WTC11 (cell line): ENCODE measurements at regions not wholly inside any gene's neighbourhood (a gene's known extent, or its start where the extent isn't known, plus 50 kb on each side); places are given as distances from the start of the nearest gene placed in this dataset.

Experiments
- ATAC-seq: fragments of 200-7000 bp; cut with Tn5 transposase; 2 replicates; pipeline ENCODE4 v1.10.0; 2021; ENCODE audit warnings: mild to moderate bottlenecking, moderate library complexity
- CTCF ChIA-PET: fragments of 300-600 bp; sonication (Branson Sonifier 250); formaldehyde crosslinking; loops from one replicate; lab custom pipeline; 2021; ENCODE audit warnings: antibody characterized with exemption; lab: Charles Lee
- POLR2A ChIA-PET: fragments of 350-600 bp; sonication (Branson Sonifier 250); formaldehyde crosslinking; loops from one replicate; lab custom pipeline; 2021; ENCODE audit warnings: antibody characterized with exemption; lab: Charles Lee
- DNase-seq: peaks from one replicate; pipeline ENCODE4 v3.0.0; 2021; ENCODE audit warnings: low spot score
- H3K27ac Mint-ChIP-seq: 2 replicates; pipeline ENCODE4 v1.8.0; 2021; ENCODE audit warnings: mixed read lengths
- H3K27me3 Mint-ChIP-seq: 2 replicates; pipeline ENCODE4 v1.8.0; 2021; ENCODE audit warnings: low read depth, mild to moderate bottlenecking, moderate library complexity, mixed read lengths
- H3K36me3 Mint-ChIP-seq: 2 replicates; pipeline ENCODE4 v1.8.0; 2021; ENCODE audit warnings: mixed read lengths
- H3K4me1 Mint-ChIP-seq: 2 replicates; pipeline ENCODE4 v1.8.0; 2022; ENCODE audit warnings: mixed read lengths
- H3K4me3 Mint-ChIP-seq: 2 replicates; pipeline ENCODE4 v1.8.0; 2021; ENCODE audit warnings: mild to moderate bottlenecking, moderate library complexity, mixed read lengths
- H3K9me3 Mint-ChIP-seq: 2 replicates; pipeline ENCODE4 v1.8.0; 2021; ENCODE audit warnings: mixed read lengths
- CTCF ChIP-seq: fragments of 200-600 bp; IDR thresholded peaks from 2 replicates; pipeline ENCODE4 v1.8.0; 2022; ENCODE audit warnings: antibody characterized with exemption
- E2F4 ChIP-seq: sonication (generic); formaldehyde crosslinking; IDR thresholded peaks from 2 replicates; pipeline ENCODE4 v1.8.1; 2022; ENCODE audit warnings: low read depth, mild to moderate bottlenecking, moderate library complexity, missing genetic modification reagents, borderline replicate concordance
- ERG ChIP-seq: fragments of 250-450 bp; sonication (Bioruptor Pico); IDR thresholded peaks from 2 replicates; pipeline ENCODE4 v1.8.0; 2021; ENCODE audit warnings: mild to moderate bottlenecking
- JUN ChIP-seq: sonication (generic); formaldehyde crosslinking; IDR thresholded peaks from 2 replicates; pipeline ENCODE4 v1.8.0; 2023; ENCODE audit warnings: mild to moderate bottlenecking, missing genetic modification reagents
- KAT7 ChIP-seq: sonication (generic); formaldehyde crosslinking; IDR thresholded peaks from 2 replicates; pipeline ENCODE4 v1.8.1; 2023; ENCODE audit warnings: missing genetic modification reagents, mild to moderate bottlenecking, borderline replicate concordance
- MYBL2 ChIP-seq: sonication (generic); formaldehyde crosslinking; IDR thresholded peaks from 2 replicates; pipeline ENCODE4 v1.8.1; 2023; ENCODE audit warnings: mild to moderate bottlenecking, moderate library complexity, missing genetic modification reagents
- ZMAT4 ChIP-seq: fragments of 250-450 bp; sonication (Bioruptor Pico); IDR thresholded peaks from 2 replicates; pipeline ENCODE4 v1.9.0; 2021; ENCODE audit warnings: mild to moderate bottlenecking
- ZNF532 ChIP-seq: fragments of 250-450 bp; sonication (Bioruptor Pico); IDR thresholded peaks from 2 replicates; pipeline ENCODE4 v1.9.0; 2021; ENCODE audit warnings: mild to moderate bottlenecking, borderline replicate concordance
- TF ChIP-seq, protein P1 (sequence below): sonication (generic); formaldehyde crosslinking; IDR thresholded peaks from 2 replicates; pipeline ENCODE4 v1.8.1; 2023; ENCODE audit warnings: mild to moderate bottlenecking, missing genetic modification reagents, borderline replicate concordance
- TF ChIP-seq, protein P2 (sequence below): sonication (generic); formaldehyde crosslinking; IDR thresholded peaks from 2 replicates; pipeline ENCODE4 v1.8.0; 2022; ENCODE audit warnings: mild to moderate bottlenecking, missing genetic modification reagents
- TF ChIP-seq, protein P3 (sequence below): sonication (generic); formaldehyde crosslinking; IDR thresholded peaks from 2 replicates; pipeline ENCODE4 v1.8.0; 2022; ENCODE audit warnings: mild to moderate bottlenecking, missing genetic modification reagents

GRCh38 chr2:16084274-16084673 lies 143.9 kb downstream of the MYCN start:
- H3K4me3 Mint-ChIP-seq = no peak overlapping the region
- H3K36me3 Mint-ChIP-seq = no peaks in the 10 kb centered on the region
- no peak for DNase-seq
- H3K4me1 Mint-ChIP-seq = peaks cover 37% of the 10 kb centered on the region
- ChIA-PET CTCF (no interaction called here), POLR2A (interaction anchor here (1.0 kb wide), 1 partner anchor 10 kb away, joined by 3 read pairs; no protein-coding TSS in a partner anchor)
- no peak overlapping the region; the same call in 1 of the 2 replicates for H3K27ac Mint-ChIP-seq
- H3K27me3 Mint-ChIP-seq = no peaks in the 10 kb centered on the region; the same call in 1 of the 2 replicates
- no peak for ATAC-seq
- no peaks in the 10 kb centered on the region for H3K9me3 Mint-ChIP-seq
- TF ChIP-seq KAT7 (CRISPR knock-in tag) = no peak
- TF ChIP-seq JUN (CRISPR knock-in tag) = no peak
- TF ChIP-seq, protein P1, sequence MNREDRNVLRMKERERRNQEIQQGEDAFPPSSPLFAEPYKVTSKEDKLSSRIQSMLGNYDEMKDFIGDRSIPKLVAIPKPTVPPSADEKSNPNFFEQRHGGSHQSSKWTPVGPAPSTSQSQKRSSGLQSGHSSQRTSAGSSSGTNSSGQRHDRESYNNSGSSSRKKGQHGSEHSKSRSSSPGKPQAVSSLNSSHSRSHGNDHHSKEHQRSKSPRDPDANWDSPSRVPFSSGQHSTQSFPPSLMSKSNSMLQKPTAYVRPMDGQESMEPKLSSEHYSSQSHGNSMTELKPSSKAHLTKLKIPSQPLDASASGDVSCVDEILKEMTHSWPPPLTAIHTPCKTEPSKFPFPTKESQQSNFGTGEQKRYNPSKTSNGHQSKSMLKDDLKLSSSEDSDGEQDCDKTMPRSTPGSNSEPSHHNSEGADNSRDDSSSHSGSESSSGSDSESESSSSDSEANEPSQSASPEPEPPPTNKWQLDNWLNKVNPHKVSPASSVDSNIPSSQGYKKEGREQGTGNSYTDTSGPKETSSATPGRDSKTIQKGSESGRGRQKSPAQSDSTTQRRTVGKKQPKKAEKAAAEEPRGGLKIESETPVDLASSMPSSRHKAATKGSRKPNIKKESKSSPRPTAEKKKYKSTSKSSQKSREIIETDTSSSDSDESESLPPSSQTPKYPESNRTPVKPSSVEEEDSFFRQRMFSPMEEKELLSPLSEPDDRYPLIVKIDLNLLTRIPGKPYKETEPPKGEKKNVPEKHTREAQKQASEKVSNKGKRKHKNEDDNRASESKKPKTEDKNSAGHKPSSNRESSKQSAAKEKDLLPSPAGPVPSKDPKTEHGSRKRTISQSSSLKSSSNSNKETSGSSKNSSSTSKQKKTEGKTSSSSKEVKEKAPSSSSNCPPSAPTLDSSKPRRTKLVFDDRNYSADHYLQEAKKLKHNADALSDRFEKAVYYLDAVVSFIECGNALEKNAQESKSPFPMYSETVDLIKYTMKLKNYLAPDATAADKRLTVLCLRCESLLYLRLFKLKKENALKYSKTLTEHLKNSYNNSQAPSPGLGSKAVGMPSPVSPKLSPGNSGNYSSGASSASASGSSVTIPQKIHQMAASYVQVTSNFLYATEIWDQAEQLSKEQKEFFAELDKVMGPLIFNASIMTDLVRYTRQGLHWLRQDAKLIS (CRISPR knock-in tag) = no peak
- TF ChIP-seq, protein P2, sequence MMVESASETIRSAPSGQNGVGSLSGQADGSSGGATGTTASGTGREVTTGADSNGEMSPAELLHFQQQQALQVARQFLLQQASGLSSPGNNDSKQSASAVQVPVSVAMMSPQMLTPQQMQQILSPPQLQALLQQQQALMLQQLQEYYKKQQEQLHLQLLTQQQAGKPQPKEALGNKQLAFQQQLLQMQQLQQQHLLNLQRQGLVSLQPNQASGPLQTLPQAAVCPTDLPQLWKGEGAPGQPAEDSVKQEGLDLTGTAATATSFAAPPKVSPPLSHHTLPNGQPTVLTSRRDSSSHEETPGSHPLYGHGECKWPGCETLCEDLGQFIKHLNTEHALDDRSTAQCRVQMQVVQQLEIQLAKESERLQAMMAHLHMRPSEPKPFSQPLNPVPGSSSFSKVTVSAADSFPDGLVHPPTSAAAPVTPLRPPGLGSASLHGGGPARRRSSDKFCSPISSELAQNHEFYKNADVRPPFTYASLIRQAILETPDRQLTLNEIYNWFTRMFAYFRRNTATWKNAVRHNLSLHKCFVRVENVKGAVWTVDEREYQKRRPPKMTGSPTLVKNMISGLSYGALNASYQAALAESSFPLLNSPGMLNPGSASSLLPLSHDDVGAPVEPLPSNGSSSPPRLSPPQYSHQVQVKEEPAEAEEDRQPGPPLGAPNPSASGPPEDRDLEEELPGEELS = no peak
- no peak for TF ChIP-seq E2F4
- no peak for TF ChIP-seq ERG (CRISPR knock-in tag)
- TF ChIP-seq ZNF532 (CRISPR knock-in tag) = no peak
- TF ChIP-seq, protein P3, sequence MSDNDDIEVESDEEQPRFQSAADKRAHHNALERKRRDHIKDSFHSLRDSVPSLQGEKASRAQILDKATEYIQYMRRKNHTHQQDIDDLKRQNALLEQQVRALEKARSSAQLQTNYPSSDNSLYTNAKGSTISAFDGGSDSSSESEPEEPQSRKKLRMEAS (CRISPR knock-in tag) = no peak
- TF ChIP-seq CTCF = no peak
- no peak for TF ChIP-seq ZMAT4 (CRISPR knock-in tag)
- no peak for TF ChIP-seq MYBL2 (CRISPR knock-in tag)
